ENCODE measurements at regions not wholly inside any gene's neighbourhood (a gene's known extent, or its start where the extent isn't known, plus 50 kb on each side); places are given as distances from the start of the nearest gene placed in this dataset.

GRCh38 chr6:95135182-95135581 lies 442.2 kb upstream of the MANEA start:
- intact Hi-C loops (cut with DNase I): no loop called here
- no peak for DNase-seq (ENCODE audit: low spot score)

GRCh38 chr6:95142101-95142500 lies 435.2 kb upstream of the MANEA start:
- DNase-seq (ENCODE audit: low spot score): no peak
- intact Hi-C loops (cut with DNase I): no loop called here

- no peak for DNase-seq (ENCODE audit: low spot score)
- intact Hi-C loops (cut with DNase I): no loop called here
Measured at GRCh38 chr6:95142661-95143335, 434.5 kb upstream of the MANEA start.

DNA sequence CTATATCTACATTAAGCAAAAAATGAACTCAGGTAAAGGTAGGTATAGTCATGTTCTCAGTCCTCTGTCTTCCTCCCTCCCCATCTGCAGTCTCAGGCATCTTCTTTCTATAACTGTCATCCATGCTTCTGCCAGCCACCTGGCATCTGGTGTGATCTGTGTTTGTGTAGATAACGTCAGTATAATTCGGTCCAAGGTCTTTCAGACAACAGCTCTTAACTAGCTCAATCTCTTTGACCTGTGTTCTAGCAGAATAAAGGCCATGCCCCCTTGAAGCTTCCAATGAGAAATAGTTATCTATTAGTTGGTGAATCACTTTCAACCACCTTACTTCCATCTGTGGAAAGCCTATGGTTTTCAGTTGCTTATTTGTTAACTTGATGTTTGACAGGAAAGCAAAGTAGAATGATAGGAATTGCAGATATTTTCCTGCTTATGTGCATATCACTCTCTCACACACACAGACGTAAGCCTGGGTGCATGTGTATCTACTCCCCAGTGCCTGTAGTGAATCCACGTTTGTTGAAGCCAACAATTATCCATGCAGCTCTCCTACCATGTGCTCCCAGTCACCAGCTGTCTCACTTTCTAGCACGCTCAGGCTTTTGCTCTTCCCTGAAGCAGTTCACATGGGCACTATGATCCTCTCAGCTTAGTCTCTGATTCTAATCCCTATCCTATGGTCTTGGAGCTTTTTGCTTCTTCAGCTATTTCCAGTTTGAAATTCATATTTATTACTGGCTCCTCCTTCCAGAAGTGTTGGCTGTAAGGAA lies 433.7 kb upstream of the MANEA start:
- DNase-seq (ENCODE audit: low spot score): no peak
- intact Hi-C loops (cut with DNase I): no loop called here

DNA sequence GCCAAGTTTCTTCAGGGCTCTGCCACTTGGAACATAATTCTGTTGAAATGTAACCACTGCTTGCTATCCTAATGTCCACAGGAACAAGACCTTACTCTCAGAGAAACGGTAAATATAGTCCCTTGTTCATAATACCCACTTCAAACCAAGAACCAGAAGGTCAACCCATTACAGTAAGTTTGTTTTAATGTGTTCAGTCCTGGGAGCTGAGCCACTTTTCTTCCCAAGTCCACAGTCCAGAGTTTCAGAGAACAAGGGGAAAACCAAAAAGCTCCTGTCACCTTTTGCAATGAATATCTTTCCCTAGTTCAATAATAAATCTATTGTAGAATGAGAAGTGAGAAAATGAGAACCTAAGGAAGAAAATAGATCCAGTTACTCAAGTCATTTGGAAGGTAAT lies 431.9 kb upstream of the MANEA start:
- no peak for DNase-seq (ENCODE audit: low spot score)
- intact Hi-C loops (cut with DNase I): no loop called here

GRCh38 chr6:95159557-95159956 lies 417.8 kb upstream of the MANEA start:
- no peak for DNase-seq (ENCODE audit: low spot score)
- intact Hi-C loops (cut with DNase I): no loop called here

DNA sequence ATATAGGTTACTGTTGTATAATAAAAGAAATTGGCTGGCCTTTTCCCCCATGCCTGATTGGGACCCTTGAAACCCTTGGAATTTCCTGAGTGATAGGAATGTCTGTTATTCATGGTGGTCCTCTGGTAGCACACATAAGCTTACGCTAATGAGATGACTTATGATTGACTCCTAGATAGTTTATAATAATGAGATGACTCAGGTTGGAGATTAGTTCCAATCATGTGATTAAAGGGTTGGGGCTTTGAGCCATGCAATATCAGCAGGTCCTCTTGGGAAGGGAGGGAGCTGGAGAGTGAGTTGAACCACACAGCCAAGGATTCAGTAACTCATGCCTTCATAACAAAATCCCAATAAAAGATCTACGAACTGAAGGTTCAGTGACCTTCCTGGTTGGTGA lies 407.6 kb upstream of the MANEA start:
- DNase-seq (ENCODE audit: low spot score): no peak
- intact Hi-C loops (cut with DNase I): no loop called here

DNA sequence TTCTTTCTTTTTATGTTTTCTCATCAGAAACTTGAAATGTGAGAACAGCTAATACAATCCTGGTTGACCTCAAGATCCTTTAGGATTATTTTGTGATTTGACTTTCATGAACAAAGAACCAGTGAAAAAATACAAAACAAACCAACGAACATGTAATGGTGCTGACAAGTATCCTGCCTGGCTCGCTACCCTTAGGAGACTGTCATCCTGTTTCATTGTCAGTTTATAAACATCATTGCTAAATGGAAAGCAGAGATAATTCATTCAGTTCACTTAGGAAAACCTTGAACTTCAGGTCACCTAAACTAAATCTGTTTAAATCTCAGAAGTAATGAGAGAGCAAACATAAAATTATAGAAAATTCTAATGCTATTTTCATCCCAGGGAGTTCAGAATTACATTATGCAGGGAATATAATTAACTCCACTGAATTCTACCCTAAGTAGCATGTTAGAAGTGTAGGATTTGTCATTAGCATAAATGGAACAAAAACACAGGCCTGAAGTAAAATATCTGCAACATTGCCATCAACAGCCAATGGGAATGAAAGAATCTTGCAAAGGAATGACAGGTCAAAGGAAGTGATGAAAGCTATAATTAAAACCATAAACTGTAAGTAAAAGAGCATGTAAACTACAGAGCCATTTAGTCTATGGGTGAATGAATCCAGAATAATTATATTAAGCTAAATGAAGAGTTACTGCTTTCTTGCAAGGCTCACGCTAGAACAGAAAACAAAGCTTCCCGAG lies 401.2 kb upstream of the MANEA start:
- no peak for DNase-seq (ENCODE audit: low spot score)
- intact Hi-C loops (cut with DNase I): no loop called here

- intact Hi-C loops (cut with DNase I): no loop called here
Measured at GRCh38 chr6:95185874-95186273, 391.5 kb upstream of the MANEA start.

DNA sequence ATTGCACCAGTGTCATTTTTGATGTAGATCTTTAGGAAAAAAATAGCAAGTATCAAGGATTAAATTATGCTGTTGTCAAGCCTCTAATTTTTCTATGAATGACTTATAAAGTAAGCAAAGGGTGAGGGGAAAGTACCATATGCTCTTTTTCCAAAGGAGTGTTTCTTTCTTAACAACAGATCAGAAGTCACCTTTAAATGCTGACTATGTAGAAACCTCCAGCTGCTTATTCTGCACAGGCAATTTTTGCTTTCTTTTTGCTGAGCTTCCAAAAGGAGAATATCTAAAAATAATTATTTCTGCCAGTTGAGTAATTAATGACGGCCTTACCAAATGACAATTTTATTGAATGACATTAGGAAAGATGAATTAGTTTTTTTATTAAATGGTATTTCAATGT lies 390.6 kb upstream of the MANEA start:
- intact Hi-C loops (cut with DNase I): no loop called here
- no peak for DNase-seq (ENCODE audit: low spot score)

More at GRCh38 chr6:95185874-95186273, 391.5 kb upstream of the MANEA start:
- no peak for DNase-seq (ENCODE audit: low spot score)

DNA sequence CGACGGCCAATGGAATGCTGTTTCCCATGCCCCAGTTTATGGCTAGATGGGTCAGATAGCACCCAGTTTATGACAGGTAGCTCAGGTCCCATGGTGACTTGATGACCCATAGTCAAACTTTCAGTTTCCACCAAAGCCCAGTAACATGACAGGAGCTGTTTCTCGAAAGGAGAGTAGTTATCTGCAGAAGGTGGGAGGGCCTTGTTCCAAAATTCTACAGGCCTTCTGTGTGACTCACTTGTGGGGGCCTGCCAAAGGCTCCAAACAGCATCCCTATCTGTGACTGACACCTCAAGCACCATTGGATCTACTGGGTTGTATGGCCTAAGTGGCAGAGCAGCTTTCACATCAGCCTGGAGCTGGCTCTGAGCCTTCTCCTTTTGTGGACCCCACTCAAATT lies 379.7 kb upstream of the MANEA start:
- DNase-seq (ENCODE audit: low spot score): no peak
- intact Hi-C loops (cut with DNase I): no loop called here

GRCh38 chr6:95203153-95203754 lies 374.1 kb upstream of the MANEA start:
- DNase-seq (ENCODE audit: low spot score): no peak
- intact Hi-C loops (cut with DNase I): no loop called here

GRCh38 chr6:95204178-95204577 lies 373.2 kb upstream of the MANEA start:
- intact Hi-C loops (cut with DNase I): no loop called here
- no peak for DNase-seq (ENCODE audit: low spot score)

GRCh38 chr6:95208621-95209020 lies 368.7 kb upstream of the MANEA start:
- intact Hi-C loops (cut with DNase I): no loop called here
- DNase-seq (ENCODE audit: low spot score): no peak

DNA sequence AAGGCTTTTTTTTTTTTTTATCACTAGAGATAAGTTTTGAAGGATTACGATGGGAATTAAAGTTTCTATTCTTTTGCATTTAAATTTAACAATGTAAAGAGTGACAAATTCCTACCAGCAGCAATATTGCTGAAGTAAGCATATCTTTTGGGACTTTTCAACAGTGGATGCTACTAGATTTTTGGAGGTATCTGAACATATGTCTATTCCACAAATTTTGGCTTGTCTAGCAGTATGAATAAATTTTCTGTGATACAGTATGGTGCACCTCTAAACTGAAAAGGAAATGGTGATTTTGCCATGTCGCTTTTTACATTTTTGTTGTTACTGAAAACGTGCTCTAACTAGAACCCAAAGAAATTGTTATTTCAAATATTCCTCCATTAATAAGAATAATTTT lies 368.3 kb upstream of the MANEA start:
- DNase-seq (ENCODE audit: low spot score): no peak
- intact Hi-C loops (cut with DNase I): no loop called here

GRCh38 chr6:95216555-95216954 lies 360.8 kb upstream of the MANEA start:
- intact Hi-C loops (cut with DNase I): no loop called here
- DNase-seq (ENCODE audit: low spot score): no peak

GRCh38 chr6:95227351-95227750 lies 350.0 kb upstream of the MANEA start:
- intact Hi-C loops (cut with DNase I): no loop called here
- no peak for DNase-seq (ENCODE audit: low spot score)

- DNase-seq (ENCODE audit: low spot score): no peak
- intact Hi-C loops (cut with DNase I): no loop called here
Measured at GRCh38 chr6:95228636-95229035, 348.7 kb upstream of the MANEA start.

DNA sequence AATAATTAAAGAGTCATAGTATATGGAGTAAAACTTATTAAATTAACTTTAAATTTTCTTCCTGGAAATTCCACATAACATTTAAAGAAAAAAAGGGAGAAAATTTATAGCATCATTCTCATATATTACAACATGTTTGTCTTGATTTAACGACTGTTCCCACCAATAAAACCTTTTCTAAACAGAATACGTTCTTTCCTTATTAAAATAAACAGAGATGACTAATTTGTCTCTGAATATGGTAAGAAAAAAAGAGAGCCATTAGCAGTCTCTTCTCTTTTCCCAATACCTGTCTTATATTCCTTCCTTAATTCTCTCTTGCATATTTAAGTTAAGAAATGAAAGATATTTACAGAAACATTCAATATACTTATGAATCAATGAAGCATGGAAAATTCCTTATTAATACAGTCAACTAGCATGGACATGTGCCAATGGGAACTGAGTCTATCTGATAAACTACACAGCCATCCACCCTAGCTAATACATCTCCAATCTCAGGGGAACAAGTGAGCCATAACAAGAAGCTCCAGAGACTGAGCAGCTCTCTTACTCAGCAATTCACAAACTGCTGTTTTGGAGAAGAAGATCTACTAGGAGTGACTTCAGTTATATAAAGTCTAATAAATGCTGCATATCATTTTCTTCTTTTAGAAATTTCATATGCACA lies 347.1 kb upstream of the MANEA start:
- DNase-seq (ENCODE audit: low spot score): no peak
- intact Hi-C loops (cut with DNase I): no loop called here

- intact Hi-C loops (cut with DNase I): no loop called here
- DNase-seq (ENCODE audit: low spot score): no peak
Measured at GRCh38 chr6:95231416-95231815, 345.9 kb upstream of the MANEA start.

All from cardiac septum (tissue), 1 donor.